ENCODE measurements at regions not wholly inside any gene's neighbourhood (a gene's known extent, or its start where the extent isn't known, plus 50 kb on each side); places are given as distances from the start of the nearest gene placed in this dataset.

DNA sequence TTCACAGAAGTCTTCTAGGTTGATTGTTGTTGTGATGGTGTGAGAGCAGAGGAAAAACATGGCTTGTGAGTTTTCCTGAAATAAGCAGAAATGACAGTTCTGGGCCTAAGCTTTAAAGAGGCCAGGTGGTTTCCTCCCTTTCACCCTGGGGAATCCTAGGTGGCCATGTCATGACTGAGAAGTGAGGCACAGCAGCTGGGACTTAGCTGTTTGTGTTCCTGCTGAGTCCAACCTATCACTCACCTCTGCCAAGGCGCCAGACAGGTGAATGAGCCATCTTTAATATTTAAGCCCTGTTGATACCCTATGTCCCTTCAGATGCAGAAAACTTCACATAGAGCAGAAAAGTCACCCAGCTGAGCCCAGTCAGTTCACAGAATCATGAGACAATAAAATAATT, 384.4 kb downstream of the SLC4A3 start:
- intact Hi-C loops (cut with DNase I), result no loop called here
- DNase-seq, result no peak
- no peaks in the 10 kb centered on the region for H3K9me3 ChIP-seq
- H3K27me3 ChIP-seq, result no peaks in the 10 kb centered on the region
- H3K4me3 ChIP-seq, result no peak overlapping the region
- H3K27ac ChIP-seq, result no peak overlapping the region
- TF ChIP-seq EP300 (IDR thresholded peaks at IDR 0.05), result no peak
- no peak for TF ChIP-seq POLR2A (IDR thresholded peaks at IDR 0.05)
- TF ChIP-seq, protein P1, sequence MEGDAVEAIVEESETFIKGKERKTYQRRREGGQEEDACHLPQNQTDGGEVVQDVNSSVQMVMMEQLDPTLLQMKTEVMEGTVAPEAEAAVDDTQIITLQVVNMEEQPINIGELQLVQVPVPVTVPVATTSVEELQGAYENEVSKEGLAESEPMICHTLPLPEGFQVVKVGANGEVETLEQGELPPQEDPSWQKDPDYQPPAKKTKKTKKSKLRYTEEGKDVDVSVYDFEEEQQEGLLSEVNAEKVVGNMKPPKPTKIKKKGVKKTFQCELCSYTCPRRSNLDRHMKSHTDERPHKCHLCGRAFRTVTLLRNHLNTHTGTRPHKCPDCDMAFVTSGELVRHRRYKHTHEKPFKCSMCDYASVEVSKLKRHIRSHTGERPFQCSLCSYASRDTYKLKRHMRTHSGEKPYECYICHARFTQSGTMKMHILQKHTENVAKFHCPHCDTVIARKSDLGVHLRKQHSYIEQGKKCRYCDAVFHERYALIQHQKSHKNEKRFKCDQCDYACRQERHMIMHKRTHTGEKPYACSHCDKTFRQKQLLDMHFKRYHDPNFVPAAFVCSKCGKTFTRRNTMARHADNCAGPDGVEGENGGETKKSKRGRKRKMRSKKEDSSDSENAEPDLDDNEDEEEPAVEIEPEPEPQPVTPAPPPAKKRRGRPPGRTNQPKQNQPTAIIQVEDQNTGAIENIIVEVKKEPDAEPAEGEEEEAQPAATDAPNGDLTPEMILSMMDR (IDR thresholded peaks at IDR 0.05), result no peak
- peaks cover 2% of the 10 kb centered on the region for H3K4me1 ChIP-seq (ENCODE audit: insufficient read depth)
- H3K36me3 ChIP-seq, result no peaks in the 10 kb centered on the region
- WGBS, 3 donors, result 94 to 100% (median 100%) methylated on average over 1 of the region's 1 CpG

DNA sequence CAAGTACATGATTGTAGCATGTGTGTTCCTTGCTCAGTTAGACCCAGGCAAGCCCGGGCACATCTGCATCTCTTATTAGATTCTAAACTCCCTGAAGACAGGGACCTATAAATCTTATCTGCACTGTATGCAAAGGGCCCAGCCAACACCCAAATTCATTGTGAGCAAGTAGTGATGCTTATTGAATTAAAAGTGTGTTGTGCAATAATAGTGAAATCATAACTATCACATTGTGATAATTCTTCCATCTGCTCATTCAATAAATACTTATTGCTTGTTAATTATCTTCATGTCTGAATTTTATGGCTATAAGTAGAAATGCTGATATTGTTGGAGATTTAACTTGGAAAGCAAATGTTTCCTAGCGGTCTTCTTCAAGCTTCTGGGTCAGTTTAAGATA, 387.5 kb downstream of the SLC4A3 start:
- intact Hi-C loops (cut with DNase I), result no loop called here
- H3K9me3 ChIP-seq, result no peaks in the 10 kb centered on the region
- H3K27me3 ChIP-seq, result no peaks in the 10 kb centered on the region
- H3K4me1 ChIP-seq (ENCODE audit: insufficient read depth), result no peaks in the 10 kb centered on the region
- WGBS, 3 donors, result 84 to 91% (median 91%) methylated on average over 2 of the region's 2 CpGs
- no peak overlapping the region for H3K4me3 ChIP-seq
- no peaks in the 10 kb centered on the region for H3K36me3 ChIP-seq
- DNase-seq, result no peak
- H3K27ac ChIP-seq, result no peak overlapping the region
- no peak for TF ChIP-seq POLR2A (IDR thresholded peaks at IDR 0.05)
- no peak for TF ChIP-seq EP300 (IDR thresholded peaks at IDR 0.05)
- TF ChIP-seq, protein P1 (IDR thresholded peaks at IDR 0.05), result no peak

DNA sequence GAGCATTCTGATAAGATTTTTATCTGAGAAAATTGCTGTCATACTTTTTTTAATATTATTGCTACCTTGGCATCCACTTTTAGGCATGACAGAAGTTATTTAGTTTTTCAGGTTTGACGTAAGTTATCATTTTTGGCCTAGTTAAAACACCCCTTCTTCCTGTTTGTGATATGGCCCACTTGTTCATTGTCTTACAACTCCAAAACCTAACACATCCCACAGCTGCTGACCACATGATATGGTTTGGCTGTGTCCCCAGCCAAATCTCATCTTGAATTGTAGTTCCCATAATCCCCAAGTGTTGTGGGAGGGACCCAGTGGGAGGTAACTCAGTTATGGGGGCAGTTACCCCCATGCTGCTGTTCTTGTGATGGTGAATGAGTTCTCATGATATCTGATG, 388.1 kb downstream of the SLC4A3 start:
- Histone ChIP-seq H3K4me3 (no peak overlapping the region), H3K27ac (no peak overlapping the region), H3K36me3 (no peaks in the 10 kb centered on the region), H3K4me1 (ENCODE audit: insufficient read depth) (no peaks in the 10 kb centered on the region), H3K27me3 (no peaks in the 10 kb centered on the region), H3K9me3 (no peaks in the 10 kb centered on the region)
- DNase-seq, result no peak
- WGBS, 3 donors, result 35 to 42% (median 40%) methylated on average over 1 of the region's 1 CpG
- TF ChIP-seq, protein P1 (IDR thresholded peaks at IDR 0.05), result no peak
- TF ChIP-seq EP300 (IDR thresholded peaks at IDR 0.05) (no peak), POLR2A (IDR thresholded peaks at IDR 0.05) (no peak)
- intact Hi-C loops (cut with DNase I), result no loop called here

DNA sequence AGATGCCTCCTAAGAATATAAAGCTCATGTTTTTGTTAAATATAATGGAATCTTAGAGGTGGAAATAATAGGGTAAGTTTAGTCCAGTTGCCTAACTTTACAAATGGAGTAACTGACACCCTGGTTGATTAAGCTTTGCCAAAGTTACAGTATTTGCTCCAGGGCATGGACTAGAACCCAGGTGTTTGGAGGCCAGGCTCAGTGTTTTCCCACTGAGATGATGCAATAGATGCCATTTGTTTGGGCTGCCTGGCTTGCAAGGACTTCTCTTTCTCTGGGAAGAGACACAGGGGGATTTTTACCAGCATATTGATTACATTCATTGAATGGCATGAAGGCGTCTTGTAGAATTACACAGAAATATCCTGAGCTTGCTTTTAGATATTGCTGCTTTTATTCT, 397.8 kb downstream of the SLC4A3 start:
- WGBS, 3 donors, result 96 to 100% (median 97%) methylated on average over 1 of the region's 1 CpG
- DNase-seq, result no peak
- Histone ChIP-seq H3K4me3 (no peak overlapping the region), H3K9me3 (no peaks in the 10 kb centered on the region), H3K27me3 (no peaks in the 10 kb centered on the region), H3K27ac (no peak overlapping the region), H3K4me1 (ENCODE audit: insufficient read depth) (no peaks in the 10 kb centered on the region), H3K36me3 (no peaks in the 10 kb centered on the region)
- intact Hi-C loops (cut with DNase I), result no loop called here
- no peak for TF ChIP-seq POLR2A (IDR thresholded peaks at IDR 0.05)
- no peak for TF ChIP-seq EP300 (IDR thresholded peaks at IDR 0.05)
- TF ChIP-seq, protein P1 (IDR thresholded peaks at IDR 0.05), result no peak

DNA sequence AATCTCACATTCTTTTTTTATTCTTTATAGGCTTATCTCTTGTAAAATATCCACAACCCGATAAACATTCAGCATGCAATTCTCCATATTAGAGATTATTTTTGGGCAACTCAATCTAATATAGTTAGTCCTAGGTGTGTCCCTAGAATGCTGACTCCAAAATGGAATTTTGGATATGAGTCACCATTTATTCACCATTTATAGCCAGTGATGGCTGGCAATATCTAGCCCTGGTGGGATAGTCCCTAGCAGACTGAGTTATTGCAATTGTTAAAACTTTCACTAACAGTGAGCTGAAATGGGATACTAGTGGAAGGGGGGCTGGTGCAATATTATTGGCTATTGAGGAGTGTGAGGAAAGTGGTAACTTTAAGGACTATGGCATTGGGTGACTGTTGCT, 401.6 kb downstream of the SLC4A3 start:
- intact Hi-C loops (cut with DNase I), result no loop called here
- DNase-seq, result no peak
- Histone ChIP-seq H3K9me3 (no peaks in the 10 kb centered on the region), H3K4me3 (no peak overlapping the region), H3K36me3 (no peaks in the 10 kb centered on the region), H3K4me1 (ENCODE audit: insufficient read depth) (peaks cover 4% of the 10 kb centered on the region), H3K27ac (no peak overlapping the region), H3K27me3 (no peaks in the 10 kb centered on the region)
- TF ChIP-seq, protein P1 (IDR thresholded peaks at IDR 0.05), result no peak
- TF ChIP-seq EP300 (IDR thresholded peaks at IDR 0.05) (no peak), POLR2A (IDR thresholded peaks at IDR 0.05) (no peak)
- 94 to 98% (median 97%) methylated on average over 1 of the region's 1 CpG for WGBS, 3 donors
